ENCODE measurements at regions not wholly inside any gene's neighbourhood (a gene's known extent, or its start where the extent isn't known, plus 50 kb on each side); places are given as distances from the start of the nearest gene placed in this dataset.
"Not testable (repeated sequence)": the region's sequence is repeated elsewhere in the genome, so short reads cannot be mapped to it uniquely, and the experiment has no call there.

DNA sequence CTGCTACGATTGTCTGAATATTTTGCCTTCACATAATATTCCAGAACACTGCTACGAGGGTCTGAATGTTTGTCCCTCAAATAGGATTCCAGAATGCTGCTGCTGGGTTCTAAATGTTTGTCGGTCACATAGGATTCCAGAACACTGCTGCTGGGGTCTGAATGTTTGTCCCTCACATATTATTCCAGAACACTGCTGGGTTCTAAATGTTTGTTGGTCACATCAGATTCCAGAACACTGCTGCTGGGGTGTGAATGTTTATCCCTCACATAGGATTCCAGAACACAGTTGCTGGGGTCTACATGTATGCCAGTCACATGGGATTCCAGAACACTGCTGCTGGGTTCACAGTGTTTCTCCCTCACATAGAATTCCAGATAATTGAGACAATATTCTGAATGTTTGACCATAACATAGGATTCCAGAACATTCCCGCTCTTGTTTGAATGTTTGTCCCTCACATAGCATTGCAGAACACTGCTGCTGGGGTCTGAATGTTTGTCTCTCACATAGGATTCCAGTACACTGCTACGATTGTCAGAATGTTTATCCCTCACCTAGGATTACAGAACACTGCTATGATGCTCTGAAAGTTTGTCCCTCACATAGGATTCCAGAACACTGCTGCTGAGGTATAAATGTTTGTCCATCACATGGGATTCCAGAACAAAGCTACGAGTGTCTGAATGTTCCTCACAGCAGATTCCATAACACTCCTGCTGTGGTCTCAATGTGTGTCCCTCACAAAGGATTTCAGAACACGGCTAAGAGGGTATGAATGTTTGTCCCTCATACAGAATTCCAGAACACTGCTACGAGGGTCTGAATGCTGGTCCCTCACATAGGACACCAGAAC lies 201.8 kb downstream of the FOXD4L6 start:
- no peak overlapping the region for H3K27ac Mint-ChIP-seq
- no peak overlapping the region for H3K4me3 ChIP-seq (ENCODE audit: low read length)
- ChIA-PET POLR2A (no interaction called here), CTCF (no interaction called here)
- H3K9me3 ChIP-seq (ENCODE audit: control insufficient read depth in 2 of 3, low read length in 3 of 3), result peaks cover 7 to 86% (median 34%) of the 10 kb centered on the region in 3 experiments
- no peak overlapping the region for H3K4me3 Mint-ChIP-seq
- no peaks in the 10 kb centered on the region for H3K27me3 ChIP-seq (ENCODE audit: control insufficient read depth in 2 of 2, insufficient read depth in 2 of 2, low read length in 2 of 2)
- ATAC-seq (no peak), DNase-seq (no peak)
- H3K9me3 Mint-ChIP-seq, result peaks cover 22 to 100% (median 81%) of the 10 kb centered on the region in 11 donors
- intact Hi-C loops (cut with micrococcal nuclease), result no loop called here
- H3K27ac ChIP-seq (ENCODE audit: low read depth, low read length), result no peak overlapping the region
- H3K4me1 ChIP-seq (ENCODE audit: control insufficient read depth in 2 of 2, insufficient read depth in 2 of 2, low read length in 2 of 2), result no peaks in the 10 kb centered on the region
- H3K4me1 Mint-ChIP-seq, result no peaks in the 10 kb centered on the region
- peaks cover 0 to 15% (median 0%) of the 10 kb centered on the region in 5 donors for H3K27me3 Mint-ChIP-seq
- peaks cover 0 to 54% (median 1%) of the 10 kb centered on the region in 5 donors for H3K36me3 Mint-ChIP-seq
- no peaks in the 10 kb centered on the region for H3K36me3 ChIP-seq (ENCODE audit: control insufficient read depth in 2 of 3, insufficient read depth in 3 of 3, low read length in 3 of 3)

DNA sequence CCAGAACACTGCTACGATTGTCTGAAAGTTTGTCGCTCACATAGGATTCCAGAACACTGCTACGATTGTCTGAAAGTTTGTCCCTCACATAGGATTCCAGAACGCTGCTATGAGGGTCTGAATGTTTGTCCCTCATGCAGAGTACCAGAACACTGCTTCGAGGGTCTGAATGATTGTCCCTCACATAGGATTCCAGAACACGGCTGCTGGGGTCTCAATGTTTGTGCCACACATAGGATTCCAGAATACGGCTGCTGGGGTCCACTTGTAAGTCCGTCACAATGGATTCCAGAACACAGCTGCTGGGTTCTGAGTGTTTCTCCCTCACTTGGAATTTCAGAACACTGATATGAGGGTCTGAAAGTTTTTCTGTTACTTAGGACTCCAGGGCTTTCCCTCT lies 203.3 kb downstream of the FOXD4L6 start:
- no peaks in the 10 kb centered on the region for H3K27me3 ChIP-seq (ENCODE audit: control insufficient read depth in 2 of 2, insufficient read depth in 2 of 2, low read length in 2 of 2)
- H3K36me3 ChIP-seq (ENCODE audit: control insufficient read depth in 2 of 3, insufficient read depth in 3 of 3, low read length in 3 of 3), result no peaks in the 10 kb centered on the region
- no peak overlapping the region for H3K27ac ChIP-seq (ENCODE audit: low read depth, low read length)
- CTCF ChIA-PET, result no interaction called here
- DNase-seq (no peak), ATAC-seq (no peak)
- peak overlapping the region in 1 of 10 donors; percentile 12 for H3K4me3 Mint-ChIP-seq
- H3K27ac Mint-ChIP-seq, result no peak overlapping the region
- peaks cover 20 to 94% (median 69%) of the 10 kb centered on the region in 11 donors for H3K9me3 Mint-ChIP-seq
- H3K9me3 ChIP-seq (ENCODE audit: control insufficient read depth in 2 of 3, low read length in 3 of 3), result peaks cover 7 to 79% (median 34%) of the 10 kb centered on the region in 3 experiments
- peaks cover 0 to 15% (median 0%) of the 10 kb centered on the region in 5 donors for H3K27me3 Mint-ChIP-seq
- H3K4me1 Mint-ChIP-seq, result no peaks in the 10 kb centered on the region
- POLR2A ChIA-PET, result no interaction called here
- intact Hi-C loops (cut with micrococcal nuclease), result no loop called here
- H3K4me1 ChIP-seq (ENCODE audit: control insufficient read depth in 2 of 2, insufficient read depth in 2 of 2, low read length in 2 of 2), result no peaks in the 10 kb centered on the region
- no peak overlapping the region for H3K4me3 ChIP-seq (ENCODE audit: low read length)
- peaks cover 0 to 46% (median 0%) of the 10 kb centered on the region in 5 donors for H3K36me3 Mint-ChIP-seq

DNA sequence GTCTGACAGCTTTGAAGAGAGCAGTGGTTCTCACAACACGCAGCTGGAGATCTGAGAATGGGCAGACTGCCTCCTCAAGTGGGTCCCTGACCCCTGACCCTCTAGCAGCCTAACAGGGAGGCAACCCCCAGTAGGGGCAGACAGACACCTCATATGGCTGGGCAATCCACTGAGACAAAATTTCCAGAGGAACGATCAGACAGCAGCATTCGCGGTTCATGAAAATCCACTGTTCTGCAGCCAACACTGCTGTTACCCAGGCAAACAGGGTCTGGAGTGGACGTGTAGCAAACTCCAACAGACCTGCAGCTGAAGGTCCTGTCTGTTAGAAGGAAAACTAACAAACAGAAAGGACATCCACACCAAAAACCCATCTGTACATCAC lies 212.1 kb downstream of the FOXD4L6 start:
- H3K27ac Mint-ChIP-seq; H3K4me1 Mint-ChIP-seq; POLR2A ChIA-PET; H3K4me3 ChIP-seq (ENCODE audit: low read length); H3K4me1 ChIP-seq (ENCODE audit: control insufficient read depth in 2 of 2, insufficient read depth in 2 of 2, low read length in 2 of 2); H3K27ac ChIP-seq (ENCODE audit: low read depth, low read length); H3K27me3 ChIP-seq (ENCODE audit: control insufficient read depth in 2 of 2, insufficient read depth in 2 of 2, low read length in 2 of 2); H3K4me3 Mint-ChIP-seq; intact Hi-C loops (cut with micrococcal nuclease); DNase-seq; H3K36me3 ChIP-seq (ENCODE audit: control insufficient read depth in 2 of 3, insufficient read depth in 3 of 3, low read length in 3 of 3); CTCF ChIA-PET; ATAC-seq: not testable (repeated sequence)
- peaks cover 5 to 94% (median 84%) of the 10 kb centered on the region in 11 donors for H3K9me3 Mint-ChIP-seq
- H3K27me3 Mint-ChIP-seq, result peaks cover 0 to 13% (median 8%) of the 10 kb centered on the region in 5 donors
- H3K9me3 ChIP-seq (ENCODE audit: control insufficient read depth in 2 of 3, low read length in 3 of 3), result peaks cover 0 to 54% (median 21%) of the 10 kb centered on the region in 3 experiments
- H3K36me3 Mint-ChIP-seq, result peaks cover 4 to 54% (median 36%) of the 10 kb centered on the region in 5 donors

DNA sequence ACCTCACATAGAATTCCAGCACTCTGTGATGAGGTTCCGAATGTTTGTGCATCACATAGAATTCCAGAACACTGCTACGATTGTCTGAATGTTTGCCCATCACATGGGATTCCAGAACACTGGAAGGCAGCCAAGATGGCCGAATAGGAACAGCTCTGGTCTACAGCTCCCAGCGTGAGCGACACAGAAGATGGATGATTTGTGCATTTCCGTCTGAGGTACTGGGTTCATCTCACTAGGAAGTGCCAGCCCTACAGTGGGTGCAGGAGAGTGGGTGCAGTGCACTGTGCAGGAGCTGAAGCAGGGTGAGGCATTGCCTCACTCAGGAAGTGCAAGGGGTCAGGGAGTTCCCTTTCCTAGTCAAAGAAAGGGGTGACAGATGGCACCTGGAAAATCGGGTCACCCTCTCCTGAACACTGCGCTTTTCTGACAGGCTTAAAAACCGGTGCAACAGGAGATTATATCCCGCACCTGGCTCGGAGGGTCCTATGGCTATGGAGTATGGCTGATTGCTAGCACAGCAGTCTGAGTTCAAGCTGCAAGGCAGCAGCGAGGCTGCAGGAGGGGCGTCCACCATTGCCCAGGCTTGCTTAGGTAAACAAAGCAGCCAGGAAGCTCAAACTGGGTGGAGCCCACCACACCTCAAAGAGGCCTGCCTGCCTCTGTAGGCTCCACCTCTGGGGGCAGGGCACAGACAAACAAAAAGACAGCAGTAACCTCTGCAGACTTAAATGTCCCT lies 212.7 kb downstream of the FOXD4L6 start:
- POLR2A ChIA-PET; H3K27ac Mint-ChIP-seq; H3K4me3 Mint-ChIP-seq; CTCF ChIA-PET; H3K36me3 ChIP-seq (ENCODE audit: control insufficient read depth in 2 of 3, insufficient read depth in 3 of 3, low read length in 3 of 3); DNase-seq; intact Hi-C loops (cut with micrococcal nuclease); H3K27ac ChIP-seq (ENCODE audit: low read depth, low read length); H3K4me3 ChIP-seq (ENCODE audit: low read length); ATAC-seq; H3K27me3 ChIP-seq (ENCODE audit: control insufficient read depth in 2 of 2, insufficient read depth in 2 of 2, low read length in 2 of 2); H3K4me1 ChIP-seq (ENCODE audit: control insufficient read depth in 2 of 2, insufficient read depth in 2 of 2, low read length in 2 of 2); H3K4me1 Mint-ChIP-seq: not testable (repeated sequence)
- Mint-ChIP-seq H3K36me3 (peaks cover 4 to 58% (median 37%) of the 10 kb centered on the region in 5 donors), H3K27me3 (peaks cover 0 to 13% (median 9%) of the 10 kb centered on the region in 5 donors), H3K9me3 (peaks cover 5 to 98% (median 89%) of the 10 kb centered on the region in 11 donors)
- H3K9me3 ChIP-seq (ENCODE audit: control insufficient read depth in 2 of 3, low read length in 3 of 3), result peaks cover 0 to 60% (median 21%) of the 10 kb centered on the region in 3 experiments

DNA sequence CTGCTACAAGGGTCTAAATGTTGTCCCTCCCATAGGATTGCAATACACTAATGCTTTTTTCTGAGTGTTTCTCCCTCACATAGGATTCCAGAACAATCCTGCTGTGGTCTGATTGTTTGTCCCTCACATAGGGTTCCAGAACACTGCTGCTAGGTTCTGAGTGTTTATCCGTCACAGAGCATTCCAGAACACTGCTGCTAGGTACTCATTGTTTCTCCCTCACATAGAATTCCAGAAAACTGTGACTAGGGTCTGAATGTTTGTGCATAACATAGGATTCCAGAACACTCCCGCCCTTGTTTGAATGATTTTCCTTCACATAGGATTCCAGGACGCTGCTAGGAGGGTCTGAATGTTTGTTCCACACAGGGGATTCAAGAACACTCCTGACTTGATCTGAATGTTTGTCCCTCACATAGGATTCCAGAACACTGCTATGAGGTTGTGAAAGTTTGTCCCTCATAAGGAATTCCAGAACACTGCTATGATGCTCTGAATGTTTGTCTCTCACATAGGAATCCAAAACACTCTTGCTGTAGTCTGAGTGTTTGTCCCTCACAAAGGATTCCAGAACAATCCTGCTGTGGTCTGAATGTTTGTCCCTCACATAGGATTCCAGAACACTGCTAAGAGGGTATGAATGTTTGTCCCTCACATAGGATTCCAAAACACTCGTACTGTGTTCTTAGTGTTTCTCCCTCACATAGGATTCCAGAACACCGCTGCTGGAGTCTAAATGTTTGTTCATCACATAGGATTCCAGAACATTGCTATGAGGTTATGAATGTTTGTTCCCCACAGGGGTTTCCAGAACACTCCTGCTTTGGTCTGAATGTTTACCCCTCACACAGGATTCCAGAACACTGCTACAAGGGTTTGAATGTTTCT lies 213.5 kb downstream of the FOXD4L6 start:
- Histone ChIP-seq H3K9me3 (ENCODE audit: control insufficient read depth in 2 of 3, low read length in 3 of 3) (peaks cover 0 to 65% (median 24%) of the 10 kb centered on the region in 3 experiments), H3K27ac (ENCODE audit: low read depth, low read length) (no peak overlapping the region), H3K27me3 (ENCODE audit: control insufficient read depth in 2 of 2, insufficient read depth in 2 of 2, low read length in 2 of 2) (no peaks in the 10 kb centered on the region), H3K4me3 (ENCODE audit: low read length) (no peak overlapping the region), H3K36me3 (ENCODE audit: control insufficient read depth in 2 of 3, insufficient read depth in 3 of 3, low read length in 3 of 3) (no peaks in the 10 kb centered on the region), H3K4me1 (ENCODE audit: control insufficient read depth in 2 of 2, insufficient read depth in 2 of 2, low read length in 2 of 2) (no peaks in the 10 kb centered on the region)
- Mint-ChIP-seq H3K27ac (no peak overlapping the region), H3K36me3 (peaks cover 4 to 65% (median 39%) of the 10 kb centered on the region in 5 donors), H3K27me3 (peaks cover 0 to 13% (median 9%) of the 10 kb centered on the region in 5 donors), H3K4me3 (no peak overlapping the region), H3K9me3 (peaks cover 5 to 98% (median 92%) of the 10 kb centered on the region in 11 donors), H3K4me1 (no peaks in the 10 kb centered on the region)
- ChIA-PET CTCF (no interaction called here), POLR2A (no interaction called here)
- intact Hi-C loops (cut with micrococcal nuclease), result no loop called here
- ATAC-seq, result peak; percentile 19
- DNase-seq, result no peak

DNA sequence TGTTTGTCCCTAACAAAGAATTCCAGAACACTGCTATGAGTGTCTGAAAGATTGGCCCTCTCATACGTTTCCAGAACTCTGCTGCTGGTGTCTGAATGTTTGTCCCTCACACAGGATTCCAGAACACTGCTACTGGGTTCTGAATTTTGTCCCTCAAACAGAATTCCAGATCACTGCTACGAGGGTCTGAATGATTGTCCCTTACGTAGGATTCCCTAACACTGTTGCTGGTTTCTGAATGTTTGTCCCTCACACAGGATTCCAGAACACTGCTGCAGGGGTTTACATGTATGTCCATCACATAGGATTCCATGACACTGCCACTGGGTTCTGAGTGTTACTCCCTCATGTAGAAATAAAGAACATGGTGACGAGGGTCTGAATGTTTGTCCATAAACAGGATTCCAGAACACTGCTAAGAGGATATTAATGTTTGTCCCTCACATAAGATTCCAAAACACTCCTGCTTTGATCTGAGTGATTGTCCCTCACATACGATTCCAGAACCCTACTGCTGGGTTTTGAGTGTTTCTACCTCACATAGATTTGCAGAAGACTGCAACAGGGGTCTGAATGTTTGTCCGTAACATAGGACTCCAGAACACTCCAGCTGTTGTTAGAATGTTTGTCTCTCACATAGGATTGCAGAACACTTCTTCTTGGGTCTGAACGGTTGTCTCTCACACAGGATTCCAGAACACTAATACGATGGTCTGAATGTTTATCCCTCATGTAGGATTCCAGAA lies 214.4 kb downstream of the FOXD4L6 start:
- H3K9me3 ChIP-seq (ENCODE audit: control insufficient read depth in 2 of 3, low read length in 3 of 3), result peaks cover 5 to 71% (median 24%) of the 10 kb centered on the region in 3 experiments
- H3K4me1 ChIP-seq (ENCODE audit: control insufficient read depth in 2 of 2, insufficient read depth in 2 of 2, low read length in 2 of 2), result no peaks in the 10 kb centered on the region
- CTCF ChIA-PET, result no interaction called here
- no peaks in the 10 kb centered on the region for H3K36me3 ChIP-seq (ENCODE audit: control insufficient read depth in 2 of 3, insufficient read depth in 3 of 3, low read length in 3 of 3)
- H3K4me1 Mint-ChIP-seq, result no peaks in the 10 kb centered on the region
- H3K9me3 Mint-ChIP-seq, result peaks cover 5 to 98% (median 92%) of the 10 kb centered on the region in 11 donors
- H3K27me3 Mint-ChIP-seq, result peaks cover 0 to 13% (median 9%) of the 10 kb centered on the region in 5 donors
- DNase-seq (no peak), ATAC-seq (peak; percentile 14)
- no peak overlapping the region for H3K4me3 ChIP-seq (ENCODE audit: low read length)
- POLR2A ChIA-PET, result no interaction called here
- no peaks in the 10 kb centered on the region for H3K27me3 ChIP-seq (ENCODE audit: control insufficient read depth in 2 of 2, insufficient read depth in 2 of 2, low read length in 2 of 2)
- intact Hi-C loops (cut with micrococcal nuclease), result no loop called here
- peaks cover 4 to 69% (median 38%) of the 10 kb centered on the region in 5 donors for H3K36me3 Mint-ChIP-seq
- no peak overlapping the region for H3K27ac ChIP-seq (ENCODE audit: low read depth, low read length)
- no peak overlapping the region for H3K27ac Mint-ChIP-seq
- H3K4me3 Mint-ChIP-seq, result no peak overlapping the region

All from naive thymus-derived CD4-positive, alpha-beta T cell (primary cell).